PC-3 (cell line): ENCODE measurements at regions not wholly inside any gene's neighbourhood (a gene's known extent, or its start where the extent isn't known, plus 50 kb on each side); places are given as distances from the start of the nearest gene placed in this dataset.

Experiments used
- CTCF ChIP-seq: fragments of 300-600 bp; sonication (generic); conservative IDR thresholded peaks from 2 replicates; pipeline ENCODE4 v1.5.1; 2017; ENCODE audit warnings: antibody characterized with exemption, low read depth, mild to moderate bottlenecking, low read length
- EZH2 ChIP-seq: fragments of 300-600 bp; sonication (generic); IDR thresholded peaks from one replicate; pipeline ENCODE4 v1.6.1; 2017; ENCODE audit warnings: antibody characterized with exemption, mild to moderate bottlenecking, low read length; ENCODE audit not compliant: unreplicated experiment
- EZH2phosphoT487 ChIP-seq: fragments of 300-600 bp; sonication (generic); IDR thresholded peaks from 2 replicates; pipeline ENCODE4 v1.6.1; 2018; ENCODE audit warnings: mild to moderate bottlenecking, antibody characterized with exemption, low read length, borderline replicate concordance

- no peak for TF ChIP-seq CTCF
- peak; percentile 87 for TF ChIP-seq EZH2
- 0 out of 2 replicates have a peak, but pooled peaks have one; percentile 27 for TF ChIP-seq EZH2phosphoT487
These were observed 56.9 kb upstream of the ASB17 start for GRCh38 chr1:75989121-75989520.
